K562 (cell line): ENCODE measurements at regions not wholly inside any gene's neighbourhood (a gene's known extent, or its start where the extent isn't known, plus 50 kb on each side); places are given as distances from the start of the nearest gene placed in this dataset.

Experiments
- ATAC-seq: fragments of 200-7000 bp; cut with Tn5 transposase; 3 replicates; pipeline ENCODE4 v1.9.1; 2020; ENCODE audit warnings: moderate library complexity
- BruUV-seq: library from RNA; stranded (reverse); fragments of 400-500 nt; replicated peaks from 2 replicates; lab custom pipeline; 2021; lab: Mats Ljungman, UMichigan
- CTCF ChIA-PET: fragments of 300-600 bp; formaldehyde crosslinking; extraction: SDS; loops from one replicate; lab custom pipeline; 2021; ENCODE audit warnings: low intra/inter-chr PET ratio; lab: Yijun Ruan, JAX
- POLR2A ChIA-PET: fragments of 300-600, 350-650 bp; sonication (Branson Sonifier 250); formaldehyde crosslinking; extraction: SDS; loops from one replicate; lab custom pipeline; 2021; ENCODE audit warnings: antibody characterized with exemption, inconsistent platforms; lab: Yijun Ruan, JAX
- DNase-seq, 4 experiments: peaks; one replicate each; pipeline versions ENCODE4 v3.0.0 to v3.0.0-alpha.2; 2011 to 2018; ENCODE audit warnings: low spot score in 3 of 4, mixed read lengths in 3 of 4; ENCODE audit errors: extremely low read depth in 1 of 4
- FAIRE-seq: peaks from 2 replicates; lab custom pipeline; 2011; peaks lifted over from hg19 to GRCh38; lab: Jason Lieb, UNC
- H2AFZ ChIP-seq: 2 replicates; pipeline ENCODE4 v1.6.0; 2011; ENCODE audit warnings: low read depth, low read length, control low read depth, inconsistent platforms
- H3K27ac ChIP-seq: fragments of 200-600 bp; 3 replicates; pipeline ENCODE4 v1.8.0; 2011; ENCODE audit warnings: low read depth, mild to moderate bottlenecking, control low read depth, inconsistent platforms, low read length, moderate library complexity, mixed read lengths; ENCODE audit errors: extremely low read depth
- H3K27me3 ChIP-seq, 2 experiments: fragments of 300-600 bp in 1 of 2; 2 replicates in 1 of 2; 3 replicates in 1 of 2; pipeline versions ENCODE4 v1.6.0 to v1.8.0; 2011; ENCODE audit warnings: inconsistent platforms in 2 of 2, low read length in 2 of 2, mild to moderate bottlenecking in 1 of 2, mixed read lengths in 1 of 2, moderate library complexity in 1 of 2; ENCODE audit not compliant: control insufficient read depth in 2 of 2, insufficient read depth in 2 of 2
- H3K36me3 ChIP-seq: fragments of 300-600 bp; 3 replicates; pipeline ENCODE4 v1.8.0; 2011; ENCODE audit warnings: mild to moderate bottlenecking, low read length, inconsistent platforms; ENCODE audit not compliant: control insufficient read depth, insufficient read depth
- H3K4me1 ChIP-seq, 2 experiments: fragments of 200-600 bp in 1 of 2; replicated peaks in 1 of 2; 2 replicates in 1 of 2; 3 replicates in 1 of 2; pipeline versions ENCODE4 v1.5.1 to v1.8.0; 2011; ENCODE audit warnings: inconsistent platforms in 2 of 2, low read length in 2 of 2, mild to moderate bottlenecking in 1 of 2, mixed read lengths in 1 of 2, moderate library complexity in 1 of 2; ENCODE audit not compliant: control insufficient read depth in 2 of 2, insufficient read depth in 2 of 2
- H3K4me2 ChIP-seq: 2 replicates; pipeline ENCODE4 v1.6.1; 2011; ENCODE audit warnings: low read length, control low read depth, inconsistent platforms, mixed read lengths; ENCODE audit not compliant: insufficient read depth
- H3K4me3 ChIP-seq: fragments of 200-600 bp; sonication (generic), shearing (Covaris generic); 2 replicates; pipeline ENCODE4 v1.5.1; 2016; ENCODE audit warnings: control low read depth, inconsistent platforms
- H3K79me2 ChIP-seq: fragments of 200-600 bp; 3 replicates; pipeline ENCODE4 v1.8.0; 2011; ENCODE audit warnings: low read length, inconsistent platforms; ENCODE audit not compliant: control insufficient read depth, insufficient read depth
- H3K9ac ChIP-seq, 2 experiments: 2 replicates each; pipeline versions ENCODE4 v1.6.0 to v1.6.1; 2011; ENCODE audit warnings: low read depth in 2 of 2, low read length in 2 of 2, control low read depth in 1 of 2, inconsistent platforms in 1 of 2, mild to moderate bottlenecking in 1 of 2, mixed read lengths in 1 of 2; ENCODE audit not compliant: insufficient read depth in 1 of 2
- H3K9me1 ChIP-seq: one replicate; pipeline ENCODE4 v1.6.0; 2011; ENCODE audit warnings: inconsistent platforms, mild to moderate bottlenecking, low read length, moderate library complexity; ENCODE audit not compliant: control insufficient read depth, insufficient read depth
- H3K9me3 ChIP-seq: replicated peaks from 2 replicates; pipeline ENCODE4 v1.5.1; 2011; ENCODE audit warnings: low read depth, low read length, inconsistent platforms; ENCODE audit not compliant: control insufficient read depth, insufficient read depth
- H4K20me1 ChIP-seq: replicated peaks from 2 replicates; pipeline ENCODE4 v1.6.1; 2011; ENCODE audit warnings: low read length, inconsistent platforms, mixed read lengths; ENCODE audit not compliant: control insufficient read depth, insufficient read depth
- DPF2 ChIP-seq: fragments of 450-650 bp; IDR thresholded peaks from 2 replicates; pipeline ENCODE4 v1.6.1; 2016
- JUNB ChIP-seq: fragments of 450-650 bp; formaldehyde crosslinking; conservative IDR thresholded peaks from 2 replicates; pipeline ENCODE4 v1.4.0; 2020; ENCODE audit warnings: mild to moderate bottlenecking
- KLF10 ChIP-seq: fragments of 250-450 bp; sonication (Bioruptor Pico); IDR thresholded peaks from 2 replicates; pipeline ENCODE4 v1.6.1; 2021; ENCODE audit warnings: matching md5 sums
- MAFF ChIP-seq: IDR thresholded peaks from 2 replicates; pipeline ENCODE4 v1.6.1; 2012; ENCODE audit warnings: low read length, improper control_type of control experiment
- NCOA2 ChIP-seq, 2 experiments: fragments of 450-650 bp; IDR thresholded peaks; 2 replicates each; pipeline ENCODE4 v1.6.1; 2018; ENCODE audit warnings: mild to moderate bottlenecking in 2 of 2, moderate library complexity in 1 of 2; ENCODE audit not compliant: partially characterized antibody in 2 of 2
- PRPF4 ChIP-seq: fragments of 200-400 bp; formaldehyde crosslinking; IDR thresholded peaks from one replicate; pipeline ENCODE4 v1.6.1; 2017; ENCODE audit warnings: low read length, low read depth, mild to moderate bottlenecking; ENCODE audit not compliant: insufficient read depth, poor library complexity, severe bottlenecking
- SP2 ChIP-seq: IDR thresholded peaks from 2 replicates; pipeline ENCODE4 v1.6.1; 2011; ENCODE audit warnings: mild to moderate bottlenecking, low read depth, low read length, moderate library complexity; ENCODE audit not compliant: poor library complexity, severe bottlenecking; ENCODE audit errors: extremely low read depth
- ZNF134 ChIP-seq: fragments of 250-450 bp; sonication (Bioruptor Pico); conservative IDR thresholded peaks from 2 replicates; pipeline ENCODE4 v1.4.0; 2020
- ZNF23 ChIP-seq: fragments of 250-450 bp; sonication (Bioruptor Pico); IDR thresholded peaks from 2 replicates; pipeline ENCODE4 v1.4.0; 2020; ENCODE audit warnings: mild to moderate bottlenecking
- WGBS: fragments of 100-300 bp; shearing (Covaris generic); methylation state at CpG from one replicate; pipeline ENCODE4 v1.1.6; 2016; ENCODE audit warnings: low coverage, mixed read lengths; ENCODE audit not compliant: insufficient coverage; ENCODE audit errors: missing lambda C conversion rate; 5-methylcytosine and 5-hydroxymethylcytosine counted together
- in situ Hi-C: fragments of 300-500 bp; cut with MboI; formaldehyde crosslinking; loops from 4 replicates; pipeline ENCODE4 v1.15.0; 2018; ENCODE audit warnings: inconsistent platforms, mixed read lengths
- intact Hi-C: fragments of 100-400 bp; cut with micrococcal nuclease; formaldehyde crosslinking; loops from 2 replicates; pipeline ENCODE4 v1.14.2; 2022
- TF ChIP-seq, protein P1 (sequence below), 2 experiments: fragments of 150-350 bp in 1 of 2; IDR thresholded peaks; 2 replicates each; pipeline ENCODE4 v1.6.1; 2012 to 2016; ENCODE audit warnings: low read depth in 2 of 2, low read length in 2 of 2, mild to moderate bottlenecking in 1 of 2, moderate library complexity in 1 of 2
- TF ChIP-seq, protein P2 (sequence below): fragments of 250-450 bp; sonication (Bioruptor Pico); IDR thresholded peaks from 2 replicates; pipeline ENCODE4 v1.5.0; 2022; ENCODE audit warnings: mild to moderate bottlenecking
- TF ChIP-seq, protein P3 (sequence below): sonication (generic); formaldehyde crosslinking; IDR thresholded peaks from 2 replicates; pipeline ENCODE4 v1.8.0; 2022; ENCODE audit warnings: mild to moderate bottlenecking, missing genetic modification reagents
- TF ChIP-seq, protein P4 (sequence below): sonication (generic); formaldehyde crosslinking; IDR thresholded peaks from 2 replicates; pipeline ENCODE4 v1.8.1; 2023; ENCODE audit warnings: mild to moderate bottlenecking, missing genetic modification reagents

DNA sequence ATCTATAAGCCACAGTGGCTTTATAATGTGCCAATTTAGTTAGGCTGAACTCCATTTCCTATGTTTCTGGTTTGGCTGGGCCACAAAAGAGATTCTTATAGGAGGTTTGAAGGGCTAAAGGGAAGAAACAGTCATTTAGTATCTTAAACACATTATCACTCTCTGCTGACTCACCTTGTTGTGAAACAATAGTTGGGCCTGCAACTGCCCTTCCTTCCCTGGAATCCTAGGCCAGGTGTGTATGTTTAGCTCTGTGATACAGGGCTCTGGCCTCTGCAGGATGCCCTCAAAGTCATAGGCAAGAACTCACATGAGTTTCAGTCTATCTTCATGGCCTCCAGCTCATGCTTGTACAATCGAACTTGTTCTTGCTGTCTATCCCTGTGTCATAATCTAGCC, 400.0 kb upstream of the CELF4 start:
- BruUV-seq: no TSS peak
- H3K4me2 ChIP-seq: no peak overlapping the region
- ChIA-PET POLR2A (no interaction called here), CTCF (no interaction called here)
- in situ Hi-C loops: no loop called here
- no peaks in the 10 kb centered on the region for H3K36me3 ChIP-seq
- no peaks in the 10 kb centered on the region for H3K79me2 ChIP-seq
- intact Hi-C loops: no loop called here
- no peaks in the 10 kb centered on the region for H3K4me1 ChIP-seq
- no peaks in the 10 kb centered on the region for H3K9me1 ChIP-seq
- DNase-seq (no peak), ATAC-seq (no peak), FAIRE-seq (no peak)
- H2AFZ ChIP-seq: no peak overlapping the region
- H4K20me1 ChIP-seq: no peaks in the 10 kb centered on the region
- no peaks in the 10 kb centered on the region; the same call in 1 of the 2 replicates for H3K9me3 ChIP-seq
- H3K9ac ChIP-seq: no peak overlapping the region
- H3K27ac ChIP-seq: no peak overlapping the region
- H3K27me3 ChIP-seq: no peaks in the 10 kb centered on the region
- TF ChIP-seq ZNF23 (CRISPR knock-in tag) (no peak), SP2 (no peak), DPF2 (no peak), MAFF (no peak), JUNB (CRISPR knock-in tag) (no peak), ZNF134 (CRISPR knock-in tag) (no peak), KLF10 (CRISPR knock-in tag) (no peak), PRPF4 (no peak), NCOA2 (IDR thresholded peaks at IDR 0.05; ENCODE audit: partially characterized antibody in 2 of 2) (no peak)
- TF ChIP-seq, protein P1, sequence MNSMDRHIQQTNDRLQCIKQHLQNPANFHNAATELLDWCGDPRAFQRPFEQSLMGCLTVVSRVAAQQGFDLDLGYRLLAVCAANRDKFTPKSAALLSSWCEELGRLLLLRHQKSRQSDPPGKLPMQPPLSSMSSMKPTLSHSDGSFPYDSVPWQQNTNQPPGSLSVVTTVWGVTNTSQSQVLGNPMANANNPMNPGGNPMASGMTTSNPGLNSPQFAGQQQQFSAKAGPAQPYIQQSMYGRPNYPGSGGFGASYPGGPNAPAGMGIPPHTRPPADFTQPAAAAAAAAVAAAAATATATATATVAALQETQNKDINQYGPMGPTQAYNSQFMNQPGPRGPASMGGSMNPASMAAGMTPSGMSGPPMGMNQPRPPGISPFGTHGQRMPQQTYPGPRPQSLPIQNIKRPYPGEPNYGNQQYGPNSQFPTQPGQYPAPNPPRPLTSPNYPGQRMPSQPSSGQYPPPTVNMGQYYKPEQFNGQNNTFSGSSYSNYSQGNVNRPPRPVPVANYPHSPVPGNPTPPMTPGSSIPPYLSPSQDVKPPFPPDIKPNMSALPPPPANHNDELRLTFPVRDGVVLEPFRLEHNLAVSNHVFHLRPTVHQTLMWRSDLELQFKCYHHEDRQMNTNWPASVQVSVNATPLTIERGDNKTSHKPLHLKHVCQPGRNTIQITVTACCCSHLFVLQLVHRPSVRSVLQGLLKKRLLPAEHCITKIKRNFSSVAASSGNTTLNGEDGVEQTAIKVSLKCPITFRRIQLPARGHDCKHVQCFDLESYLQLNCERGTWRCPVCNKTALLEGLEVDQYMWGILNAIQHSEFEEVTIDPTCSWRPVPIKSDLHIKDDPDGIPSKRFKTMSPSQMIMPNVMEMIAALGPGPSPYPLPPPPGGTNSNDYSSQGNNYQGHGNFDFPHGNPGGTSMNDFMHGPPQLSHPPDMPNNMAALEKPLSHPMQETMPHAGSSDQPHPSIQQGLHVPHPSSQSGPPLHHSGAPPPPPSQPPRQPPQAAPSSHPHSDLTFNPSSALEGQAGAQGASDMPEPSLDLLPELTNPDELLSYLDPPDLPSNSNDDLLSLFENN (IDR thresholded peaks at IDR 0.05; ENCODE audit: low read depth in 2 of 2, low read length in 2 of 2): no peak
- TF ChIP-seq, protein P2, sequence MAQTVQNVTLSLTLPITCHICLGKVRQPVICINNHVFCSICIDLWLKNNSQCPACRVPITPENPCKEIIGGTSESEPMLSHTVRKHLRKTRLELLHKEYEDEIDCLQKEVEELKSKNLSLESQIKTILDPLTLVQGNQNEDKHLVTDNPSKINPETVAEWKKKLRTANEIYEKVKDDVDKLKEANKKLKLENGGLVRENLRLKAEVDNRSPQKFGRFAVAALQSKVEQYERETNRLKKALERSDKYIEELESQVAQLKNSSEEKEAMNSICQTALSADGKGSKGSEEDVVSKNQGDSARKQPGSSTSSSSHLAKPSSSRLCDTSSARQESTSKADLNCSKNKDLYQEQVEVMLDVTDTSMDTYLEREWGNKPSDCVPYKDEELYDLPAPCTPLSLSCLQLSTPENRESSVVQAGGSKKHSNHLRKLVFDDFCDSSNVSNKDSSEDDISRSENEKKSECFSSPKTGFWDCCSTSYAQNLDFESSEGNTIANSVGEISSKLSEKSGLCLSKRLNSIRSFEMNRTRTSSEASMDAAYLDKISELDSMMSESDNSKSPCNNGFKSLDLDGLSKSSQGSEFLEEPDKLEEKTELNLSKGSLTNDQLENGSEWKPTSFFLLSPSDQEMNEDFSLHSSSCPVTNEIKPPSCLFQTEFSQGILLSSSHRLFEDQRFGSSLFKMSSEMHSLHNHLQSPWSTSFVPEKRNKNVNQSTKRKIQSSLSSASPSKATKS (CRISPR knock-in tag): no peak
- TF ChIP-seq, protein P3, sequence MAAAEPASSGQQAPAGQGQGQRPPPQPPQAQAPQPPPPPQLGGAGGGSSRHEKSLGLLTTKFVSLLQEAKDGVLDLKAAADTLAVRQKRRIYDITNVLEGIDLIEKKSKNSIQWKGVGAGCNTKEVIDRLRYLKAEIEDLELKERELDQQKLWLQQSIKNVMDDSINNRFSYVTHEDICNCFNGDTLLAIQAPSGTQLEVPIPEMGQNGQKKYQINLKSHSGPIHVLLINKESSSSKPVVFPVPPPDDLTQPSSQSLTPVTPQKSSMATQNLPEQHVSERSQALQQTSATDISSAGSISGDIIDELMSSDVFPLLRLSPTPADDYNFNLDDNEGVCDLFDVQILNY (CRISPR knock-in tag): no peak
- TF ChIP-seq, protein P4, sequence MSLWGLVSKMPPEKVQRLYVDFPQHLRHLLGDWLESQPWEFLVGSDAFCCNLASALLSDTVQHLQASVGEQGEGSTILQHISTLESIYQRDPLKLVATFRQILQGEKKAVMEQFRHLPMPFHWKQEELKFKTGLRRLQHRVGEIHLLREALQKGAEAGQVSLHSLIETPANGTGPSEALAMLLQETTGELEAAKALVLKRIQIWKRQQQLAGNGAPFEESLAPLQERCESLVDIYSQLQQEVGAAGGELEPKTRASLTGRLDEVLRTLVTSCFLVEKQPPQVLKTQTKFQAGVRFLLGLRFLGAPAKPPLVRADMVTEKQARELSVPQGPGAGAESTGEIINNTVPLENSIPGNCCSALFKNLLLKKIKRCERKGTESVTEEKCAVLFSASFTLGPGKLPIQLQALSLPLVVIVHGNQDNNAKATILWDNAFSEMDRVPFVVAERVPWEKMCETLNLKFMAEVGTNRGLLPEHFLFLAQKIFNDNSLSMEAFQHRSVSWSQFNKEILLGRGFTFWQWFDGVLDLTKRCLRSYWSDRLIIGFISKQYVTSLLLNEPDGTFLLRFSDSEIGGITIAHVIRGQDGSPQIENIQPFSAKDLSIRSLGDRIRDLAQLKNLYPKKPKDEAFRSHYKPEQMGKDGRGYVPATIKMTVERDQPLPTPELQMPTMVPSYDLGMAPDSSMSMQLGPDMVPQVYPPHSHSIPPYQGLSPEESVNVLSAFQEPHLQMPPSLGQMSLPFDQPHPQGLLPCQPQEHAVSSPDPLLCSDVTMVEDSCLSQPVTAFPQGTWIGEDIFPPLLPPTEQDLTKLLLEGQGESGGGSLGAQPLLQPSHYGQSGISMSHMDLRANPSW (CRISPR knock-in tag): no peak
- WGBS: 0% methylated on average over 1 of the region's 1 CpG
- no peak overlapping the region for H3K4me3 ChIP-seq
